Hematopoietic multipotent progenitor cell treated with erythropoietin and hydrocortisone succinate and interleukin-3 and kit ligand, for 4 days (in vitro differentiated cells): ENCODE measurements at regions not wholly inside any gene's neighbourhood (a gene's known extent, or its start where the extent isn't known, plus 50 kb on each side); places are given as distances from the start of the nearest gene placed in this dataset.
"Not testable (repeated sequence)": the region's sequence is repeated elsewhere in the genome, so short reads cannot be mapped to it uniquely, and the experiment has no call there.

ENCODE experiments used
- DNase-seq: peaks from one replicate; pipeline ENCODE4 v3.0.0-alpha.2; 2015

DNA sequence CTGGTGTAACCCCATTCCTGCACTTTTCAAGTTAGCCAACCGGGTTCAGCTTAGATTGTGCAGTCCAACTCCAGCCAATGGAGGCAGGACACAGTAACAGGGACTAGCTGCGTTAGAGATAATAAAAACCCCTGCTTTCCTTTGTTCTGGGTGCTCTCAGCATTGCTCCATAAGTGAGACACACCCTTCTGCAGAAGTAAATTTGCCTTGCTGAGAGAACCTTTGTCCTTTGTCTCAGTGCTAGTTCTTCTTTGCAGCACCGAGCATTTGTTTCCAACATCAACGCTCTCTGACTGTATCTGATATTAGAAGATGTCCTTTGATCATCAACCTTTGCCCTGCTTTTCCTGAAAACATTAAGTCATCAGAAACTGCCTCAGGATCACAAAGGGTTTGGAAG is 169.5 kb upstream of the OR13F1 start:
- DNase-seq = no peak

DNA sequence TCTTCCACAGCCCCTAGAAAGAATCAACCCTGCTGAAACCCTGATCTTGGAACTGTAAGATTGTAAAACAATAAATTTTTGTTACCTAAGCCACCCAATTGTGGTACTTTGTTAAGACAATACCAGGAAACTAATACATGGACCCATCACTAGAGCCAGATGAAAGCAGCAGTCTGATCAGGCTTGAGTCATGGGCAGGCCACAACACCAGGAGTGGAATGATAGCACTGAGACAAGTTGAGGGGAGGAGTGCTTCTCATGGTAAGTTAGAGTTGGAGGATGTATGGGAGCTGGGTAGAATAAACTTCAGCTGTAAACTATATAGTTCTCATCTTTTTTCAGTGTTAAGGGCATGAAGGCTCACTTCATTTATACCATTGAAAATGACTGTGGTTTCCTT is 164.4 kb upstream of the OR13F1 start:
- no peak for DNase-seq

DNA sequence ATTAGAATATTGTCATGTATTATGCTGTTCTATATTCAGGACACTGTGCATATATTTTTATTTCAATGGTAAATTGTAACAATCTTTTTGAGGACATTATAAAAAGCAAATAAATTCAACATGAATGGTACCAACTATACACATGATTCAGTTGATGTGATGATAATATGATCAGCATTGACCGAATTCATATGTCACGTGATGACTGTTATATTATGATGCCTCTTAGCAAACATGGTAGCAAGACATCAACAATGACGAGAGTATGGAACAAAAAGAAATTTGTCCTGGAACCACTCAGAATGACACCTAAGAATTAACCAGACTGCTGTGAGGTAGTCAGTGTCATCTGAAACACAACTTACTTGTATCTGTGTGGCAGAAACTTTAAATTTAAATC is 161.5 kb upstream of the OR13F1 start:
- DNase-seq = no peak

DNA sequence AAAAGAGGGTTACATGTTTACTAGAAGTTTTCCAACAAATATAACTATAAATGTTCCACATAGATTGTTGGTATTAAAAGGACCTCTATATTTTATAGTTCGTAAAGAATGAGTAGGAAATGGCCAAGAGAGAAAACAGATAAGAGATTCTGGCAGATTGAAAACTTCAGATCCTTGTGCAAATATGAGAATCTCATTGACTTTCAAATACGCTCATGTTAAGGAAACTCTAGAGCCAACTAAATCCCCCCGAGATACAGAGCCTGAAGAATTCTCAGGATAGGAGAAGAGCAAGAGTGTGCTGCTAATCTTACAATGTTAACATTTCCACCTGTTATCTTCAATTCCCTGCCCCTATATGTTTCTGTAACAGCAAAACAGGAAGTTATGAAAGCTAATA is 159.0 kb upstream of the OR13F1 start:
- DNase-seq = no peak

DNA sequence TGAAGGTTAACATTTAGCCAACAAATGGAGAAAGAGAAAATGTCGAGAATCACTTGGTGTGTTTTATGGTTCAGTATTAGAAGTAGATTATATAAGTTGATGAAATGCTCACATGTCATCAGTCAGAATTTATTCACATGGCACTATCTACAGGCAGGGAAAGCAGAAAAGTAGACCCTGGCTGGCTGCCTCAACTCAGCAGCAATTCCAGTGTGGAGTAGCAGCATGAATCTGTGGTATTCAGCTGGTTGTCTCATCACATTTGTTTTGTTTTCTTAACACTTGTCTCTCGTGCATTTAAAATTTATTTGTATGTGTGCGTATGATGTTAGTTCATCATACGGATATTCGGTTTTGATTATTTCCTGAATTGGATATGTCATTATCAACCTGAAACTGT is 153.5 kb upstream of the OR13F1 start:
- no peak for DNase-seq

DNA sequence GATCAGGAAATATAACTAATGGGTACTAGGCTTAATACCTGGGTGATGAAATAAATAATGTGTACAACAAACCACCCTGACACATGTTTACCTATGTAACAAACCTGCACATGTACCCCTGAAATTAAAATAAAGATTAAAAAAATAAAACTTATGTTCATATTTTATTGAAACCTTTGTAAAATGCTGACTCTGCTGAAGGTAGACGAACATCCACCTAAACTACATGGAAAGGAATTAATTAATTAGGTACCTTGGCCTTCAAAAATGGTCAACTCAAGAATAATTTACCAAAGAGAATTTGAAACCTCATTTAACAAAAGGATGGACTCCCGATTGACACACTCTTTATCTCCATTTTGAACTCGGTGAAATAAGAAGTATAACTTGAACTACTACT is 152.3 kb upstream of the OR13F1 start:
- DNase-seq = no peak

DNA sequence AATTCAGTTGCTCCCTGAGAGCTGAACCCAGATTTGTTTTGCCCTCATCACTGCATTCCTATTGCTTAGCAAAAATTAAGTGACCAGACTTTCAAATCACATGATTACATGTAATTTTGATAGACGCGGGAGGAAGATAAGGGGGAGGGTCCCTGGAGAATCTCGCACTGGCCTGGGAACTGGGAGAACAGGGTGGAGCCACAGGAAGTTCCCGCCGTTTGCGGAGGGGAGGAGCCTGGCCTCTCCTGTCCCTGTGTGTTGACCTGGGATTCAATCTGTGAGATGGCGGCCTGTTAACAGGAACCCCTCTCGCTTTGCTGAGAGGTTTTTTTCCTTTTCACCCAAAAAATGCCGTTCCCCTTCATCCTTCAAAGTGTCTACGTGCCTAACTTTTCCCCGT is 142.9 kb upstream of the OR13F1 start:
- no peak for DNase-seq

DNA sequence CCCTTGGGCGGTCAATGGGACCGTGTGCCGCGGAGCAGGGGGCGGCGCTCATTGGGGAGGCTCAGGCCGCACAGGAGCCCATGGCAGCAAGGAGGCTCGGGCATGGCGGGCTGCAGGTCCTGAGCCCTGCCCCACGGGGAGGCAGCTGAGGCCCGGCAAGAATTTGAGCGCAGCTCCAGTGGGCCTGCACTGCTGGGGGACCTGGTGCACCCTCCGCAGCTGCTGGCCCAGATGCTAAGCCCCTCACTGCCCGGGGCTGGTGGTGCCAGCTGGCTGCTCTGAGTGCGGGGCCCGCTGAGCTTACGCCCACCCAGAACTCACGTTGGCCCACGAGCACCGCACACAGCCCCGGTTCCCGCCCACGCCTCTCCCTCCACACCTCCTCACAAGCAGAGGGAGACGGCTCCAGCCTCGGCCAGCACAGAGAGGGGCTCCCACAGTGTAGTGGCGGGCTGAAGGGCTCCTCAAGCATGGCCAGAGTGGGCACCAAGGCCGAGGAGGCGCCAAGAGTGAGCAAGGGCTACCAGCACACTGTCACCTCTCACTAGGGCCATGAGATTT is 141.1 kb upstream of the OR13F1 start:
- no peak for DNase-seq

DNA sequence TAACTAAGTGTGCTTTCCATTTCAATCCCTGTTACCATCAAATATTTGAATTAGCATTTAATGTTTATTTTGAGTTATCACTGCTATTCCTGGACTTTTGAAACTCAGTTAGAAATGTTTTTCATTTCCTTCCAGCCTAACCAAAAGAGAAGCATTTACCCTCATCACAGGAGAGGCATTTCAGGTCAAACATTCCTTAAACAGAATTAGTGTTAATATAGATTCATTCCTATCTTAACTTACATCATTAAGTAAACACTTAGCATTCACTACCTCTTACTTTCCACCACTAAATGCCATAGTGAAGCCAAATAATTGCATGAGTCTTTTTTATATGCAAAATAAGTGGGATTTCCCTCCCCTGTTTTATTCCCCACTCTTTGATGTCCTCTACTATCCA is 136.6 kb upstream of the OR13F1 start:
- DNase-seq = no peak

DNA sequence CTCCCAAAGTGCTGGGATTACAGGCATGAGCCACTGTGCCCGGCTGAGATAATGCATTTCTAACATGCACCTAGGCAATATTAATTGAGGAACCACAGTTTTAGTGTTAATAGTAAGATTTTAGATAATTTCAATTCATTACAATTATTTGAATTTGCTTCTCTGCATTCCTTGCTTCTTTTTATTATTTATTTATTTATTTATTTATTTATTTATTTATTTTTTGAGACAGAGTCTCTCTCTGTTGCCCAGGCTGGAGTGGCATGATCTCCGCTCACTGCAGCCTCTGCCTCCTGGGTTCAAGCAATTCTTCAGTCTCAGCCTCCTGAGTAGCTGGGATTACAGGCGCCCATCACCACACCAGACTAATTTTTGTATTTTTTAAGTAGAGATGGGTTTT is 135.7 kb upstream of the OR13F1 start:
- DNase-seq = not testable (repeated sequence)

DNA sequence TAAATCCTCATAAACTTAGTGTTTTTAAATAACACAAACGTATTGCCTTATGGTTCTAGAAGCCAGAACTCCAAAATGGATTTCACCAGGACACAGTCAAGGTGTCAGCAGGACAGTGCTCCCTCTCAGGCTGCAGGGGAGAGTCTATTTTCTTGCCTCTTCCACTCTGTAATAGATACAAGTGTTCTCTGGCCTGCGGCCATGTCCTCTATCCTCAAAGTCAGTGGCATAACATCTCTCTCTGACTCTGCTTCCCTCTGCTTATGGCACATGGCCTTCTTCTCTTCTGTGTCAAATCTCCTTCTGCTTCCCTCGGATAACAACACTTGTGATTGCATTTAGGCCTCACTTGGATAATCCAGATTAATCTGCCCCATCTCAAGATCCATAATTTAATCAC is 129.4 kb upstream of the OR13F1 start:
- DNase-seq = no peak

DNA sequence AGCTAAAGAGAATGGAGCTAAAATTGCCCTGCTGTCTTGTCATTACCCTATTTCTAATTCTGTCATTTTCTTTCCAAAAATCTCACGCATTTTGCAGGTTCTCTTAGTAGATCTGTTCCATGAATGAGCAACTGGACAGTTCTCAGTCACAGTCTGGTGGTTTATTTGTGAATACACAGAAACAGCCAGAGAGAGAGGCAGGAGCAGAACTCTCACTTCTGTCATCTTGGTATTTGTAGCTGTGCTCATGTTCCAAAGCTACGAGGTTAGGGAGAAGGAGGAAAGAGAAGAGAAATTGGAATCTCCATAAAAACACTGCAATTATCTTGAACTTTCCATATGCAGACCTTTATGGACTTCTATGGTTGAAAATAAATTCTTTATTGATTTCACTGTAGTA is 118.0 kb upstream of the OR13F1 start:
- DNase-seq = no peak

DNA sequence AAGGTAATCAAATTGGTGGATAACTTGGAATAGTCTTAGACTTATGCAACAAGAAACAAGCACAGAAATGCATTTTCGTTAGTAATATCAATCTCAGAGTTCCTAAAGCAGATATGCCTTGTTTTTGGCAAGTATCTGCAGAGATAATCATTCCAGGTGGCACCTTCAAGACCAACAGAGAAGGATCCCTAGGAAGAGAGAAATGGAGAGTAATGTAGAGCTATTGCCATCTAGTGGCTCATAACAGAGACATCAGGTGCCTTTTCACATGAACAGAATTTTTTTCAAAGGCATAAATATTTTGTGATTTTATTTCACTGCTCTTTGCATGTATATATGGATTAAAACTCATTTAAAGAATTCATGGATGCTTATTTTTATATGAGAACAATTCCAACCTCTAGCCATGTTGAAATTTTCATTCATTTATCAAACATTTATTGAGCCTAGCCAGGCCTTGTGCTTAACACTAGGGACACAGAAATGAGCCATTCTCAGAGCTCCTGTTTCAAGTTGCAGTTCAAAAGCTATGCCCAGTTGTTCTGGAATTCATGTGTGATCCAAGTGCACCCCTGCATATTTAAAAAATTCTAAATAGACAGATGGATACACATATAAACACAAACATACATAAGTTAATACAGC is 117.5 kb upstream of the OR13F1 start:
- DNase-seq = peak; percentile 53

DNA sequence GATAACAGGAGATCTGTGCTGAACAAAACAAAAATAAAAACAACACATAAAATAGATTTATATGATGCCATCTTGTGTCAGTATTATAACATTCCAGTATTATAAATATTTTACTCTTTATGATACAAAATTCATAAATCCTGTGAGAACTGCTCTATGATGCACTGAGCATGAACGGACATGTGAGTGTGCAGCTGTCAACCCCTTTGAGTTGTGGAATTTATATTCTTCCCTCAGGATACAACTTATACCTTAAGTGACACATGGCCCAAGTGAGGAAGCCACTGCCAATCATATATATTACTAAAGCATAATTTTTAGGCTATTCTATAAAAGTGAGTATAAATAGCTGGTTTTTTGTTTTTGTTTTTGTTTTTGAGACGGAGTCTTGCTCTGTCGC is 116.0 kb upstream of the OR13F1 start:
- DNase-seq = no peak

DNA sequence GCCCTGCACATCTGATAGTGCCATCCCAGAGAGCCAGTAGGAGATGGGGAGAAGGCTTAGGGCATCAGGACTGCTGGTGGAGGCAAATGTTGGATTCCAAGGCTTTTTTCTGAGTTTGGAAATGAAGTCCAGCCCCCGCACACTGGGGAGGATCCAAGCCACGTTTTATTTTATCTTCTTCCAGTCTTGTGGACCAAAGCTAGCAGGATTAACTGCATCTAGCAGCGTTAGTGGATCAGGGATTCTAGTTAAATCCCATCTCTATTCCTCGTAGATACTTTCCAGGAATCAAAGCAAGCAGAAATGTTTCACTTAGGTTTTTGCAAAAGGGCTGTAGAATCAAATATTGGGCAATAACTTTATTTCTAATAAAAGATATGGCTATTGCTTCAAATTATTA is 114.7 kb upstream of the OR13F1 start:
- no peak for DNase-seq

DNA sequence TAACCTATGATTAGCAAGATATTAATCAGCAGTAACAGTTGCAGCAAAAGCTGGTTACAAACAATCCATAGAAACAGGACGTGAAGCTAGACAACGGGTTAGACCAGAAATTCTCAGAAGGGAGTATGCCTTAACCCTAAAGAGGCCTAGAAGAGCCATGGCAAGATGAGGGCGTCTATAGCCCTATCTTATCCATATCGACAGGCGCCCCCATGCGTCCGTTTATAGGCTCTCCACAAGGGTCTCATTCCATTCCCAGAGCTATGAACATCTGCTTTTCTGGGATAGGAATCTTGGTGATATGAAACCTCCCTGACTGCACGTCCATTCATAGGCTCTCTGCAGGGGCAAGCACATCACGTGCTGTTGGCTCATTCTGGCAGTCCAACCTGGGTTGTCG is 109.2 kb upstream of the OR13F1 start:
- peak; percentile 8 for DNase-seq

DNA sequence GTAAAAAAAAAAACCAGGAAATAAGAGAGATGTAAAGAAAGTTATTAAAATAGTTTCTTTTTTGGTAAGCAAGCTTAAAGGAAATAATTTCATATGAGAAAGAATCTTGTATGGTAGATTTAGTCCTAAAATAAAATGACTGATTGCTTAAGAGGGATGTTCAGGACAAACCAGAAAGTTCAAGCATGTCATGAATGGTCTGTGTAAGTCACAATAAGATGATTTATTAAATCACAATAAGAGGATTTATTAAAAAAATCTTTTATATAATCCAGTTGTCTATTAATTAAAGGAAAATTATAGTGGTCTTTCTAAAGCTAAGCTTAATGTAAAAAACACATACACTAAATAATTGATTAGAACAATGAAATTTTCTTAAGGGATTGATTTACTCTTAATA is 91.8 kb upstream of the OR13F1 start:
- peak; percentile 3 for DNase-seq

DNA sequence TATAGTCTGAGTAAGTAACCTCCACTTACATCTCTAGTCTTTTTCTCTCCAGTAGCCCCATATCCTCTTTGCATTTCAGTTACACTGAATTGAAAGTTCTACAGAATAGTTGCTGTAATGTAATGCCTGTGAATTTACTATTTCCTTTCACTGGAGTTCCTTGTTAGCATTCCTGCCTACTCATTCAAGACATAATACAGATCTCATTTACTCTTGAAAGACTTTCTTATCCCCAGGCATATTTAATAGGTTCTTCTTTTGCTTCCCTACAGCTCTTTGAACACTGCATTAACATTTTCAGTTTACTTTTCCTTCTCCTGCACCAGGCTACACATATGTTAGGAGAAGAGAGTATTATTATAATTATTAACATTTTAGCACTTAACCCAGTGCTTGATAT is 87.6 kb upstream of the OR13F1 start:
- no peak for DNase-seq

DNA sequence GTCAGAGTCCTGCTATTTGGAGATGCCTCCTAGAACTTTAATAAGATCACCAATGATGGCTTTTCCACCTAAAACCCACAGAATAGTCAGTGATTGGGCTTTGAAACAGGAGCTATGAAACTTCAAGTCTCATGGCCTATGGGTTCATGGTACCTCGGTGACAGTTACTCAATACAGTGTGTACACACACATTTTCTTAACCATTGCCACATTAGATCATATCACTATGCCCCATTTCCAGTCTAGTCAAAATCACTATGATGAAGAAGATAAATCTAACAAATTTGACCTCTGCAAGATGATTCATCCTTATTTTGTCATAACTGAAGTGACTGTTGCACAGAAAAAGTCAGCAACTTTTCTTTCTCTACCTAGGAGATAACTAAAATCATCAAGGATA is 86.8 kb upstream of the OR13F1 start:
- DNase-seq = peak; percentile 52

DNA sequence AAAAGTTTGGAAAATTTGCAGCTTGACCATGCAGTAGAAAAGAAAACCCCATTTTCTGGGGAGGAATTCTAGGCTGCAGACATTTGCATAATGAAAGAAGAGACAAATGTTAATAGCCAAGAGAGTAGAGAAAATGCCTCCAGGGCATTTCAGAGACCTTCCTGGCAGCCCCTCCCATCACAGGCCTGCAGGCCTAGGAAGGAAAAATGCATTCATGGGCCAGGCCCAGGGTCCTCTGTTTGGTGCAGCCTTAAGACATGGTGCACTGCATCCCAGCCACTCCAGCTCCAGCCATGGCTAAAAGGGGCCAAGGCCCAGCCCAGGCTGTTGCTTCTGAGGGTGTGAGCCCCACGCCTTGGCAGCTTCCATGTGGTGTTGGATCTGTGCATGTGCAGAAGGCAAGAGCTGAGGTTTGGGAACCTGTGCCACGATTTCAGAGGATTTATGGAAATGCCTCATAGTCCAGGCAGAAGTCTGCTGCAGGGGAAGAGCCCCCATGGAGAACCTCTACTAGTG is 75.0 kb upstream of the OR13F1 start:
- no peak for DNase-seq

DNA sequence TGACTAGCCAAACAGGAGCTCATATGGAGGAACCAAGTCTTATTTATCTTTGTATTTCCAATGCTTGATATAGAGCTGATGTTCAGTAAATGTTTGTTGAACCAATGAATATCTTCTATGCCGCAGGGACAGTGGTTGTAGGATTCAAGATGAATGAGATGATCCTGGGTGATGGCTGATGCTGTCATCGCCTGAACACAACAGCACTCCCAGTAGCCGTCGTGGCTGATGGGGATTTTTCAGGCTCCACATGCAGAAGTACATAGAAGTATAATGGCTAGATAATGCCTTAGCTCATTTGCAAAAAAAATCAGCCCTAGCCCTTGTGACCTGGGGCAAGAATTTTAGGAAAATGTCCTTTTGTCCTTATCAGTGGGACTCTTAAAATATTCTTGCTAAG is 69.0 kb upstream of the OR13F1 start:
- no peak for DNase-seq

DNA sequence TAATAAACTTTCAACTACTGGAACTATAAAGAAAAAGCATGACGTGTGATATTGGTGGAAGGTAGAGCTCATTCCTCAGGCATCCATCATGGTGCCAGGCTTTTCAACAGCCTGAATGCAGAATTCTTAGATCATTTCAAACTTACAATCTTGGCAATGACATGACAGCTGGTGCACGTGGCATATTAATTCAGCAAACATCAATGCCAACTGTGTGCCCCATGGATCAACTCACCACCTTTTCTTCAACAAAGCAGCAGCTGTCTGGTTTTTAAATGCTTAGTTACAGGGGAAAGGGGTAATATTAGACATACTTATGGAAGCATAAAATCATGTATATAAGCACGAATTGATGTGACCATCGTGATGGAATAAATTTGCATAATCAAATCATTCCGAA is 56.0 kb upstream of the OR13F1 start:
- no peak for DNase-seq
